ENCODE measurements at regions not wholly inside any gene's neighbourhood (a gene's known extent, or its start where the extent isn't known, plus 50 kb on each side); places are given as distances from the start of the nearest gene placed in this dataset.

- Histone ChIP-seq H3K9me2 (replicated peaks; ENCODE audit: insufficient read depth, low read length) (no peaks in the 10 kb centered on the region), H3K9ac (ENCODE audit: low read length) (no peak overlapping the region), H4K20me1 (ENCODE audit: insufficient read depth, low read length) (no peaks in the 10 kb centered on the region), H3K9me3 (replicated peaks; ENCODE audit: insufficient read depth, low read length) (no peaks in the 10 kb centered on the region), H3K79me2 (ENCODE audit: low read length) (no peaks in the 10 kb centered on the region), H2AFZ (ENCODE audit: low read length) (no peak overlapping the region), H3K4me1 (ENCODE audit: low read length) (no peaks in the 10 kb centered on the region), H3K4me2 (ENCODE audit: low read depth, low read length) (no peak overlapping the region), H3K36me3 (replicated peaks; ENCODE audit: insufficient read depth, low read length) (no peaks in the 10 kb centered on the region), H3K27me3 (replicated peaks; ENCODE audit: insufficient read depth, low read length) (no peaks in the 10 kb centered on the region), H3K27ac (ENCODE audit: low read length) (no peak overlapping the region), H3F3A (ENCODE audit: insufficient read depth, low read length) (no peaks in the 10 kb centered on the region), H3K4me3 (ENCODE audit: low read length) (no peak overlapping the region)
- DNase-seq = no peak
- TF ChIP-seq EZH2phosphoT487 (IDR thresholded peaks at IDR 0.05; ENCODE audit: low read length) = no peak
- TF ChIP-seq CTCF (IDR thresholded peaks at IDR 0.05; ENCODE audit: low read length) = no peak
- TF ChIP-seq EZH2 (optimal IDR thresholded peaks at IDR 0.05; ENCODE audit: low read depth, low read length) = no peak
Measured at GRCh38 chr10:90126256-90126595, 424.8 kb downstream of the KIF20B start.

- Histone ChIP-seq H3K4me2 (ENCODE audit: low read depth, low read length) (no peak overlapping the region), H3K4me3 (ENCODE audit: low read length) (no peak overlapping the region), H2AFZ (ENCODE audit: low read length) (no peak overlapping the region), H3F3A (ENCODE audit: insufficient read depth, low read length) (no peaks in the 10 kb centered on the region), H3K27ac (ENCODE audit: low read length) (no peak overlapping the region), H3K36me3 (replicated peaks; ENCODE audit: insufficient read depth, low read length) (no peaks in the 10 kb centered on the region), H3K9me3 (replicated peaks; ENCODE audit: insufficient read depth, low read length) (no peaks in the 10 kb centered on the region), H3K27me3 (replicated peaks; ENCODE audit: insufficient read depth, low read length) (no peaks in the 10 kb centered on the region), H3K9ac (ENCODE audit: low read length) (no peak overlapping the region), H3K9me2 (replicated peaks; ENCODE audit: insufficient read depth, low read length) (no peaks in the 10 kb centered on the region), H3K79me2 (ENCODE audit: low read length) (no peaks in the 10 kb centered on the region), H4K20me1 (ENCODE audit: insufficient read depth, low read length) (no peaks in the 10 kb centered on the region), H3K4me1 (ENCODE audit: low read length) (no peaks in the 10 kb centered on the region)
- no peak for DNase-seq
- TF ChIP-seq CTCF (IDR thresholded peaks at IDR 0.05; ENCODE audit: low read length) = no peak
Measured at GRCh38 chr10:90130321-90131086, 429.1 kb downstream of the KIF20B start.

GRCh38 chr10:90133606-90134005 is 432.2 kb downstream of the KIF20B start:
- H3K9me3 ChIP-seq (replicated peaks; ENCODE audit: insufficient read depth, low read length) = no peaks in the 10 kb centered on the region
- no peaks in the 10 kb centered on the region for H3K36me3 ChIP-seq (replicated peaks; ENCODE audit: insufficient read depth, low read length)
- H3K27me3 ChIP-seq (replicated peaks; ENCODE audit: insufficient read depth, low read length) = no peaks in the 10 kb centered on the region
- H3F3A ChIP-seq (ENCODE audit: insufficient read depth, low read length) = no peaks in the 10 kb centered on the region
- DNase-seq = no peak
- no peak overlapping the region for H3K4me2 ChIP-seq (ENCODE audit: low read depth, low read length)
- no peak overlapping the region for H3K4me3 ChIP-seq (ENCODE audit: low read length)
- no peaks in the 10 kb centered on the region for H3K4me1 ChIP-seq (ENCODE audit: low read length)
- H3K9me2 ChIP-seq (replicated peaks; ENCODE audit: insufficient read depth, low read length) = no peaks in the 10 kb centered on the region
- H4K20me1 ChIP-seq (ENCODE audit: insufficient read depth, low read length) = no peaks in the 10 kb centered on the region
- H3K9ac ChIP-seq (ENCODE audit: low read length) = no peak overlapping the region
- no peaks in the 10 kb centered on the region for H3K79me2 ChIP-seq (ENCODE audit: low read length)
- H3K27ac ChIP-seq (ENCODE audit: low read length) = no peak overlapping the region
- no peak overlapping the region for H2AFZ ChIP-seq (ENCODE audit: low read length)
- no peak for TF ChIP-seq EZH2 (optimal IDR thresholded peaks at IDR 0.05; ENCODE audit: low read depth, low read length)
- no peak for TF ChIP-seq EZH2phosphoT487 (IDR thresholded peaks at IDR 0.05; ENCODE audit: low read length)
- TF ChIP-seq CTCF (IDR thresholded peaks at IDR 0.05; ENCODE audit: low read length) = no peak

Measured in MM.1S (cell line).